Activated CD4-positive, alpha-beta T cell treated with anti-CD3 and anti-CD28 coated beads for 36 hours (primary cell): ENCODE measurements at regions not wholly inside any gene's neighbourhood (a gene's known extent, or its start where the extent isn't known, plus 50 kb on each side); places are given as distances from the start of the nearest gene placed in this dataset.

Experiments used
- ATAC-seq: fragments of 200-7000 bp; cut with Tn5 transposase; one replicate; pipeline ENCODE4 v1.10.0; 2021; ENCODE audit warnings: mild to moderate bottlenecking, moderate library complexity
- CTCF ChIA-PET: fragments of 350-600 bp; sonication (Branson Sonifier 250); formaldehyde crosslinking; loops from one replicate; lab custom pipeline; 2021; ENCODE audit warnings: antibody characterized with exemption; lab: Charles Lee
- POLR2A ChIA-PET: fragments of 350-600 bp; sonication (Branson Sonifier 250); formaldehyde crosslinking; loops from one replicate; lab custom pipeline; 2021; ENCODE audit warnings: antibody characterized with exemption, inconsistent platforms; lab: Charles Lee
- DNase-seq: peaks from one replicate; pipeline ENCODE4 v3.0.0-alpha.2; 2020
- H3K27ac Mint-ChIP-seq: one replicate; pipeline ENCODE4 v1.8.0; 2021; ENCODE audit warnings: mixed read lengths
- H3K27me3 Mint-ChIP-seq: one replicate; pipeline ENCODE4 v1.8.0; 2021; ENCODE audit warnings: mixed read lengths
- H3K36me3 Mint-ChIP-seq: one replicate; pipeline ENCODE4 v1.8.0; 2021; ENCODE audit warnings: low read depth, mixed read lengths
- H3K4me1 Mint-ChIP-seq: one replicate; pipeline ENCODE4 v1.8.0; 2021; ENCODE audit warnings: mixed read lengths
- H3K4me3 Mint-ChIP-seq: one replicate; pipeline ENCODE4 v1.8.0; 2021; ENCODE audit warnings: mild to moderate bottlenecking, moderate library complexity, mixed read lengths
- H3K9me3 Mint-ChIP-seq: one replicate; pipeline ENCODE4 v1.8.0; 2021; ENCODE audit warnings: low read depth, mixed read lengths
- intact Hi-C, 2 experiments: fragments of 100-400 bp; cut with DNase I in 1 of 2; cut with micrococcal nuclease in 1 of 2; formaldehyde crosslinking; loops; one replicate each; pipeline versions ENCODE4 v1.14.2 to v1.15.1; 2022 to 2024; cut with DNase I, micrococcal nuclease

GRCh38 chr21:35652872-35653271, 407.5 kb downstream of the SETD4 start:
- no peaks in the 10 kb centered on the region for H3K36me3 Mint-ChIP-seq
- no peaks in the 10 kb centered on the region for H3K9me3 Mint-ChIP-seq
- DNase-seq, result no peak
- ChIA-PET POLR2A (no interaction called here), CTCF (no interaction called here)
- peaks cover 21% of the 10 kb centered on the region for H3K27me3 Mint-ChIP-seq
- H3K4me3 Mint-ChIP-seq, result no peak overlapping the region
- no peak for ATAC-seq
- peaks cover 4% of the 10 kb centered on the region for H3K4me1 Mint-ChIP-seq
- intact Hi-C loops, result no loop called here
- no peak overlapping the region for H3K27ac Mint-ChIP-seq

GRCh38 chr21:35652196-35652595, 408.1 kb downstream of the SETD4 start:
- ATAC-seq, result no peak
- no peak for DNase-seq
- CTCF ChIA-PET, result no interaction called here
- Mint-ChIP-seq H3K4me1 (no peaks in the 10 kb centered on the region), H3K27me3 (peaks cover 21% of the 10 kb centered on the region), H3K36me3 (no peaks in the 10 kb centered on the region), H3K27ac (no peak overlapping the region), H3K4me3 (no peak overlapping the region), H3K9me3 (no peaks in the 10 kb centered on the region)
- POLR2A ChIA-PET, result no interaction called here
- intact Hi-C loops, result no loop called here

- DNase-seq (no peak), ATAC-seq (no peak)
- Mint-ChIP-seq H3K4me1 (no peaks in the 10 kb centered on the region), H3K9me3 (no peaks in the 10 kb centered on the region), H3K27me3 (peaks cover 21% of the 10 kb centered on the region), H3K36me3 (no peaks in the 10 kb centered on the region), H3K4me3 (no peak overlapping the region), H3K27ac (no peak overlapping the region)
- ChIA-PET POLR2A (no interaction called here), CTCF (no interaction called here)
- intact Hi-C loops, result no loop called here
Observed at GRCh38 chr21:35651196-35651595, 409.1 kb downstream of the SETD4 start.

- Mint-ChIP-seq H3K4me1 (no peaks in the 10 kb centered on the region), H3K4me3 (no peak overlapping the region), H3K36me3 (no peaks in the 10 kb centered on the region), H3K9me3 (no peaks in the 10 kb centered on the region), H3K27me3 (peaks cover 20% of the 10 kb centered on the region), H3K27ac (no peak overlapping the region)
- ATAC-seq, result no peak
- intact Hi-C loops, result no loop called here
- ChIA-PET POLR2A (no interaction called here), CTCF (interaction anchor here (0.5 kb wide), 1 partner anchor 202 kb away, joined by 4 read pairs; no protein-coding TSS in a partner anchor)
- DNase-seq, result no peak
Observed at GRCh38 chr21:35649186-35649585, 411.1 kb downstream of the SETD4 start.

GRCh38 chr21:35648512-35648911, 411.8 kb downstream of the SETD4 start:
- no peak overlapping the region for H3K4me3 Mint-ChIP-seq
- CTCF ChIA-PET, result interaction anchor here (0.5 to 0.7 kb wide), 2 partner anchors 202 to 925 kb away, joined by 4 read pairs; no protein-coding TSS in a partner anchor
- H3K27ac Mint-ChIP-seq, result no peak overlapping the region
- H3K27me3 Mint-ChIP-seq, result peaks cover 20% of the 10 kb centered on the region
- POLR2A ChIA-PET, result no interaction called here
- no peaks in the 10 kb centered on the region for H3K9me3 Mint-ChIP-seq
- H3K4me1 Mint-ChIP-seq, result no peaks in the 10 kb centered on the region
- no peak for ATAC-seq
- no peak for DNase-seq
- H3K36me3 Mint-ChIP-seq, result no peaks in the 10 kb centered on the region
- intact Hi-C loops, result no loop called here

- no peak for DNase-seq
- ChIA-PET CTCF (interaction anchor here (0.6 kb wide), 1 partner anchor 596 kb away, joined by 5 read pairs; no protein-coding TSS in a partner anchor), POLR2A (no interaction called here)
- Mint-ChIP-seq H3K4me1 (no peaks in the 10 kb centered on the region), H3K27ac (no peak overlapping the region), H3K36me3 (no peaks in the 10 kb centered on the region), H3K4me3 (no peak overlapping the region), H3K27me3 (peaks cover 24% of the 10 kb centered on the region), H3K9me3 (no peaks in the 10 kb centered on the region)
- no peak for ATAC-seq
- intact Hi-C loops, result no loop called here
Observed at GRCh38 chr21:35646606-35647005, 413.7 kb downstream of the SETD4 start.

GRCh38 chr21:35645991-35646390, 414.3 kb downstream of the SETD4 start:
- intact Hi-C loops, result no loop called here
- no peaks in the 10 kb centered on the region for H3K9me3 Mint-ChIP-seq
- no peaks in the 10 kb centered on the region for H3K4me1 Mint-ChIP-seq
- no peak overlapping the region for H3K27ac Mint-ChIP-seq
- DNase-seq (no peak), ATAC-seq (no peak)
- CTCF ChIA-PET, result no interaction called here
- no peaks in the 10 kb centered on the region for H3K36me3 Mint-ChIP-seq
- POLR2A ChIA-PET, result no interaction called here
- H3K27me3 Mint-ChIP-seq, result peaks cover 21% of the 10 kb centered on the region
- no peak overlapping the region for H3K4me3 Mint-ChIP-seq

- Mint-ChIP-seq H3K4me3 (no peak overlapping the region), H3K9me3 (no peaks in the 10 kb centered on the region), H3K36me3 (no peaks in the 10 kb centered on the region), H3K27me3 (peaks cover 19% of the 10 kb centered on the region), H3K27ac (no peak overlapping the region), H3K4me1 (no peaks in the 10 kb centered on the region)
- ChIA-PET CTCF (no interaction called here), POLR2A (no interaction called here)
- intact Hi-C loops, result no loop called here
- ATAC-seq (no peak), DNase-seq (no peak)
Observed at GRCh38 chr21:35644523-35644922, 415.8 kb downstream of the SETD4 start.

- intact Hi-C loops, result no loop called here
- no peak overlapping the region for H3K4me3 Mint-ChIP-seq
- H3K27ac Mint-ChIP-seq, result no peak overlapping the region
- DNase-seq (no peak), ATAC-seq (no peak)
- H3K9me3 Mint-ChIP-seq, result no peaks in the 10 kb centered on the region
- no peaks in the 10 kb centered on the region for H3K36me3 Mint-ChIP-seq
- CTCF ChIA-PET, result no interaction called here
- peaks cover 15% of the 10 kb centered on the region for H3K27me3 Mint-ChIP-seq
- POLR2A ChIA-PET, result no interaction called here
- no peaks in the 10 kb centered on the region for H3K4me1 Mint-ChIP-seq
Observed at GRCh38 chr21:35643176-35643575, 417.1 kb downstream of the SETD4 start.

- CTCF ChIA-PET, result interaction anchor here (0.5 kb wide), 1 partner anchor 15 kb away, joined by 3 read pairs; no protein-coding TSS in a partner anchor
- no peaks in the 10 kb centered on the region for H3K4me1 Mint-ChIP-seq
- H3K9me3 Mint-ChIP-seq, result no peaks in the 10 kb centered on the region
- ATAC-seq (no peak), DNase-seq (no peak)
- H3K27ac Mint-ChIP-seq, result no peak overlapping the region
- H3K27me3 Mint-ChIP-seq, result peaks cover 17% of the 10 kb centered on the region
- no peaks in the 10 kb centered on the region for H3K36me3 Mint-ChIP-seq
- H3K4me3 Mint-ChIP-seq, result no peak overlapping the region
- intact Hi-C loops, result no loop called here
- POLR2A ChIA-PET, result interaction anchor here (0.6 kb wide), 1 partner anchor 1743 kb away, joined by 3 read pairs; no protein-coding TSS in a partner anchor
Observed at GRCh38 chr21:35641271-35642016, 418.9 kb downstream of the SETD4 start.

- H3K9me3 Mint-ChIP-seq, result no peaks in the 10 kb centered on the region
- no peaks in the 10 kb centered on the region for H3K4me1 Mint-ChIP-seq
- no peak for DNase-seq
- no peak overlapping the region for H3K27ac Mint-ChIP-seq
- H3K27me3 Mint-ChIP-seq, result peaks cover 11% of the 10 kb centered on the region
- no peak overlapping the region for H3K4me3 Mint-ChIP-seq
- intact Hi-C loops, result no loop called here
- POLR2A ChIA-PET, result no interaction called here
- CTCF ChIA-PET, result no interaction called here
- no peak for ATAC-seq
- H3K36me3 Mint-ChIP-seq, result no peaks in the 10 kb centered on the region
Observed at GRCh38 chr21:35637431-35637830, 422.9 kb downstream of the SETD4 start.

GRCh38 chr21:35635994-35636393, 424.3 kb downstream of the SETD4 start:
- ATAC-seq, result no peak
- DNase-seq, result no peak
- intact Hi-C loops, result no loop called here
- no peaks in the 10 kb centered on the region for H3K36me3 Mint-ChIP-seq
- peaks cover 11% of the 10 kb centered on the region for H3K27me3 Mint-ChIP-seq
- ChIA-PET POLR2A (no interaction called here), CTCF (no interaction called here)
- no peaks in the 10 kb centered on the region for H3K9me3 Mint-ChIP-seq
- H3K27ac Mint-ChIP-seq, result no peak overlapping the region
- no peaks in the 10 kb centered on the region for H3K4me1 Mint-ChIP-seq
- no peak overlapping the region for H3K4me3 Mint-ChIP-seq
